Mammary epithelial cell (primary cell): ENCODE measurements at regions not wholly inside any gene's neighbourhood (a gene's known extent, or its start where the extent isn't known, plus 50 kb on each side); places are given as distances from the start of the nearest gene placed in this dataset.

Source experiments
- EZH2 ChIP-seq: IDR thresholded peaks from 2 replicates; pipeline ENCODE4 v1.6.1; 2012; ENCODE audit warnings: low read length, inconsistent platforms, borderline replicate concordance
- TF ChIP-seq, protein P1 (sequence below), 2 donors: IDR thresholded peaks in 1 of 2; conservative IDR thresholded peaks in 1 of 2; 2 replicates each; pipeline ENCODE4 v1.5.1; 2011 to 2012; ENCODE audit warnings: inconsistent platforms in 2 of 2, low read length in 2 of 2, mild to moderate bottlenecking in 2 of 2, control low read depth in 1 of 2, low read depth in 1 of 2; ENCODE audit not compliant: insufficient read depth in 1 of 2; ENCODE audit errors: extremely low read depth in 1 of 2

DNA sequence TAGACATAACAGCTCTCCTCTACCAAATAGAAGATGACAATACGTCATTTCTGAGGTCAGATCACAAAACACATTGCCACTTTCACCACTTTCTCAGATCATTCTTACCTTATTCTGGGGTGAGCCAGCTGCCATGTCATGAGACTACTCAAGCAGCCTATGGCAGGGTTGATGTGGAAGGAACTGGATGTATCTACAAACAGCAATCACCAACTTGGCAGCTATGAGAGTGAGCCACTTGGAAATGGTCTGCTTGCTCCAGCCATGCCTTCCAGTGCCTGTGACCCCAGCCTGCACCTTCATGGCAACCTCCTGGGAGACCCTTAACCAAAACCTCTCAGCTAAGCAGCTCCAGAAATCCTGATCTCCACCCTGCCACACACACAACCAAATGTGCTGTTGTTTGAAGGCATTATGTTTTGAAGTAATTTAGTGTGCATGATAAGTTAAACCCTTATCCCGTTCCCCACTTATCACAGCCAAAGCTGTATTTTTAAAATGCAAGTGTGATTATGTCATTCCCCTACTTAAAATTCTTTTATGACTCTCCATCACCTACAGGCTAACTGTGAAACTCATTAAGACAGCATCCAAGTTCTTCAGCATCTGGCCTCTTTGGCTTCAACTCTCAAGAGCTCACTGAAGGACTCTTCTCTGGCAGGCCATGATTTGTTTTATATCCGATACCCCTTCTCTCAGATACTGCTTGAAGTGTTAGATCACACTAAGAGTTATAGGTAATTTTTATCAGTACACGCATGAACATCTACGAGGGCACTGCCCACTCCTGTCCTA lies 150.6 kb downstream of the LY86 start:
- TF ChIP-seq, protein P1, sequence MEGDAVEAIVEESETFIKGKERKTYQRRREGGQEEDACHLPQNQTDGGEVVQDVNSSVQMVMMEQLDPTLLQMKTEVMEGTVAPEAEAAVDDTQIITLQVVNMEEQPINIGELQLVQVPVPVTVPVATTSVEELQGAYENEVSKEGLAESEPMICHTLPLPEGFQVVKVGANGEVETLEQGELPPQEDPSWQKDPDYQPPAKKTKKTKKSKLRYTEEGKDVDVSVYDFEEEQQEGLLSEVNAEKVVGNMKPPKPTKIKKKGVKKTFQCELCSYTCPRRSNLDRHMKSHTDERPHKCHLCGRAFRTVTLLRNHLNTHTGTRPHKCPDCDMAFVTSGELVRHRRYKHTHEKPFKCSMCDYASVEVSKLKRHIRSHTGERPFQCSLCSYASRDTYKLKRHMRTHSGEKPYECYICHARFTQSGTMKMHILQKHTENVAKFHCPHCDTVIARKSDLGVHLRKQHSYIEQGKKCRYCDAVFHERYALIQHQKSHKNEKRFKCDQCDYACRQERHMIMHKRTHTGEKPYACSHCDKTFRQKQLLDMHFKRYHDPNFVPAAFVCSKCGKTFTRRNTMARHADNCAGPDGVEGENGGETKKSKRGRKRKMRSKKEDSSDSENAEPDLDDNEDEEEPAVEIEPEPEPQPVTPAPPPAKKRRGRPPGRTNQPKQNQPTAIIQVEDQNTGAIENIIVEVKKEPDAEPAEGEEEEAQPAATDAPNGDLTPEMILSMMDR (conservative IDR thresholded peaks at IDR 0.05 in 1 of 2, IDR thresholded peaks at IDR 0.05 in 1 of 2; ENCODE audit: extremely low read depth in 1 of 2, insufficient read depth in 1 of 2, low read depth in 1 of 2, low read length in 2 of 2): no peak
- no peak for TF ChIP-seq EZH2
